Hematopoietic multipotent progenitor cell treated with erythropoietin and hydrocortisone succinate and interleukin-3 and kit ligand, for 6 days (in vitro differentiated cells): ENCODE measurements at regions not wholly inside any gene's neighbourhood (a gene's known extent, or its start where the extent isn't known, plus 50 kb on each side); places are given as distances from the start of the nearest gene placed in this dataset.
"Not testable (repeated sequence)": the region's sequence is repeated elsewhere in the genome, so short reads cannot be mapped to it uniquely, and the experiment has no call there.

ENCODE experiments used
- DNase-seq: peaks from one replicate; pipeline ENCODE4 v3.0.0-alpha.2; 2015

- DNase-seq: no peak
These were observed 134.4 kb downstream of the S1PR1 start for GRCh38 chr1:101371259-101371658.

DNA sequence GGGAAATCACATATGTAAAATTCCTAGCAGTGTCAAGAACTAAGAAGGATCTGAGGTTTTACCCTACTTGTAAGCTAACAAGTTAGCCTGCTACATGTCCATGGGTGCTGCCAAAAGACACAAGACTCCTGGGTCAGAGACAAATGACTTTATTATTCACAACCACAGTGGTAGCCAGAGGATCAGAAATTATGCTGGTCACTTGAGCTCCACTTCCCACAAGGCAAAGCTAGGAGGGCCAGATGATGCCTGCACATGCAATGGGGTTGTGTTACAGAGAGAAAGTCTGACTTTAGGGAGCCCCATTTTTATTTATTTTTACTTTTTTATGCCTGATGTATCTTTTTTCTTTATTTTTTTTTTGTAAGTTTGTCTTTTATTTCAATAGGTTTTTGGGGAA, 136.8 kb downstream of the S1PR1 start:
- no peak for DNase-seq

DNA sequence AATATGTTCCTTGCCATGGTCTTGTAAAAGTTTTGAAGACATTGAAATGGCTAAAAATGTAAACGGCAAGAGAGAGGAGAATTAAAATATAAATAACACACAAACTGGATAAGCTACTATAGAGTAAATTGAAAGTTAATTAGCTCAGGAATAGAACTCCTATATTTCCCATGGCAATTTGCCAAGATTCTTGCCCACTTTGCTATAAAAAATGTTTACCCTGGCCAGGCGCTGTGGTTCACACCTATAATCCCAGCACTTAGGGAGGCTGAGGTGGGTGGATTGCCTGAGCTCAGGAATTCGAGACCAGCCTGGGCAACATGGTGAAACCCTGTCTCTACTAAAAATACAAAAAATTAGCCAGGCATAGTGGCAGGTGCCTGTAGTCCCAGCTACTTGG, 138.6 kb downstream of the S1PR1 start:
- DNase-seq: not testable (repeated sequence)

- DNase-seq: no peak
These were observed 139.6 kb downstream of the S1PR1 start for GRCh38 chr1:101376121-101377083.

DNA sequence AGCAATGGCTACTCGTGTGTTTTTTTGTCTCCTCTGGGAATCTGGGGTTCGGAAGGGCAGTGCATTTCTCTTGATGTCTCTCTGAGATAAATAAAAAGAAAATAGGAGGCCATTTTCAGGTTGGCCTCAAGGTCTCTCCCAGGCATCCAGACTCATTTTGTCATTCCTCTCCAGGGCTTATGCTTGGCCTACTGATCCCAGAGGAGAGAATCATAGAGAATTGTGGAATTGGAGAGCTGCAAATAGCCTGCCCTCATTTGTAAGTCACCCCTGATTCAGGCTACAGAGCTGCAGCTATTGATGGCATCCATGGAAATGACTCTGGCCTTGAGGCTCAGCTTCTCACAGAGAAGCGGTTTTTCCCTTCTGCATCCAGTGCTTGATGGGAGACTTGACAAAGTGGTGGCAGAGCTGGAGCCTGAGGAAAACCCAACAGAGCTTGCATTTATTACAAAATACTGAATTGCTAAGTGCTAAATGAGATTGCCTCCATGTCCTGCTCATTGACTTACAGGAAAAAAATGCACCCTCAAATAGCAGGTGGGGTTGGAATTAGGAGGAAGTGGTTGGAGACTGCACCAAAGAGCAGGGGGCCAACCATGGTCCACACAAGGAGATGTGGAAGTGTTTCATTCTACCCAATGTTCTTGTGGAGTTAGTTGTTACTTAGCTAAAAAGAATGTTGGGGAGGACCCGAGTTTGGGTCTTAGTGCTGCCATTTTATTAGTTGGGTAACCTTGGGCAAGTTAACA, 140.4 kb downstream of the S1PR1 start:
- no peak for DNase-seq

GRCh38 chr1:101379037-101379436, 142.2 kb downstream of the S1PR1 start:
- no peak for DNase-seq

DNA sequence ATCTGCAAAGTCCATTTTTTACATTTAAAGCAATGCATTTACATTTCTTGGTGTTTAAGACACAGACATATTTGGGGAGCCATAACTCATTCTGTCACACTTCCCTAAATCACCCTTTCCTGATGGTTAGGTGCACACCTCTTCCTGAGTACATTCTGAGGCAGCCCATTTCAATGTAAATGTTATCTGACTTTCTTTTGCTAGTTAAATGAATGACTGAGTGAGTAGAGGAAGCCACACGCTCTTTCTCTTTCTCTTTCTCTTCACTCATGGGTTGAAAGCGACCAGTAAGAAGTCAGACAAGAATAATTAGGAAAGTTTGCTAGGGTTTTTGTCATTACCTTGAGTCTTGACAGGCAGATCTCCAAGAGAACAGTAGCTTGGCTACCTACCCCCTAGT, 143.1 kb downstream of the S1PR1 start:
- no peak for DNase-seq

DNA sequence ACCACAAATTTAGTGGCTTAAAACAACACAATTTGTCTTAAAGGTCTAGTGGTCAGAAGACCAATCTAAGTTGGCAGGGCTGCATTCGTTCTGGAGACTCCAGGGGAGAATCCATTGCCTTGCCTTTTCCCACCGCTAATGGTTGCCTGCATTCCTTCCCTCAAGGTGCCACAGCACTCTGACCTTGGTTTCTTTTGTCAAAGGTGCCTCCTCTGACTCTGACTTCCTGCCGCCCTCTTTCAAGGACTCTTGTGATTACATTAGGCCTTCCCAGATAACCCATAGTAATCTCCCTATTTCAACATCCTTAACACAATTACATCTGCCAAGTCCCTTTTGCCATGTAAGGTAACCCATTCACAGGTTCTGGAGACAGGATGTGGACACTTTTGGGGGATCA, 145.3 kb downstream of the S1PR1 start:
- no peak for DNase-seq

DNA sequence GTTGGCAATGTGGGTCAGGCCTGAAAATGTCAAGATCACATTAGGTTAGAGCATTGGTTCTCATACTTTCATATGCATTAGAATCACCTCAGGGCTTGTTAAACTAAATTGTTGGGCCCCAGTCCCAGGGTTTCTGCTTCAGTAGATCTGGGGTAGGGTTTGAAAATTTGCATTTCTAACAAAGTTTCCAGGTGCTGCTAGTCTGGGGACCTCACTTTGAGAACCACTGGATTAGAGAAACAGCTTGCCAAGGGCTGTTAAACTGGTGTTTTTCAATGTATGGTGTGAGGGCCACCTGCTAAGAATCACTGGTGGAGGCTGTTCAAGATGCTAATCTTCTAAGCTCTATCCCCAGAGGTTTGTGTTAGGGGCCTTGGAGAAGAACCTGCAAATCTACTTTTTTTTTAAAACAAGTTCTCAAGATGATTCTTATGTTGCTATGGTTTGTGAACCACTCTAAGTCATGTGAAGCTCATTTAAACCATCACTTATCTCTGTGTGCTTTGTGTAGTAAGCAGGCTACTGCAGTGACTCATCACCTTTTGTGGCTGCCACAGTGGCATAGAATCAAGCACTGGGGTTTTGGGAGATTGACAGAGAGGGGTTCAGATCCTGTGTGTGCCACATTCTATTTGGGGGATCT, 152.2 kb downstream of the S1PR1 start:
- DNase-seq: peak; percentile 64

- DNase-seq: no peak
These were observed 152.7 kb downstream of the S1PR1 start for GRCh38 chr1:101389547-101389929.

- DNase-seq: no peak
These were observed 155.7 kb downstream of the S1PR1 start for GRCh38 chr1:101392552-101392951.

DNA sequence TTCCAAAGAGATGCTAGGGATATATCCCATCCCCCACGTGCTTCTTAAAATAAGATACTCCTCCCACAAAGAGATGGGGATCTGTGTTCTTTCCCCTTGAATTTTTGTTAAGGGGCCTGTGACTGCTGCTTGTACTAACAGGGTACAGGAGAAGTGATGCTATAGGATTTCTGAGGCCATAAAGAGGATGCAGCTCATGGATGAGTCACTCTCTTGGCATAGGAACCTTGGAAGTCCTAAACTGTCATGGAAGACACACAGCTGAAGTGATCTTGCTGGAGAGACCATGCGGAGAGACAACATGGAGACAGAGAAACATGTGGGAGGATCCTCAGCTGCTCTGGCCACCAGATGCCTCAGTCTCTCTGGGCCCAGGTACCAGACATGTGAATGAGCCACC, 157.2 kb downstream of the S1PR1 start:
- no peak for DNase-seq

- no peak for DNase-seq
These were observed 162.4 kb downstream of the S1PR1 start for GRCh38 chr1:101399222-101399621.

GRCh38 chr1:101406271-101406670, 169.5 kb downstream of the S1PR1 start:
- no peak for DNase-seq

GRCh38 chr1:101406681-101407080, 169.9 kb downstream of the S1PR1 start:
- DNase-seq: no peak

- DNase-seq: peak; percentile 23
These were observed 170.8 kb downstream of the S1PR1 start for GRCh38 chr1:101407505-101408211.

- DNase-seq: no peak
These were observed 171.6 kb downstream of the S1PR1 start for GRCh38 chr1:101408212-101409042.

GRCh38 chr1:101409102-101409501, 172.3 kb downstream of the S1PR1 start:
- DNase-seq: no peak

- no peak for DNase-seq
These were observed 173.4 kb downstream of the S1PR1 start for GRCh38 chr1:101410048-101410878.

GRCh38 chr1:101420406-101420805, 183.6 kb downstream of the S1PR1 start:
- DNase-seq: peak; percentile 2

GRCh38 chr1:101428083-101428482, 191.3 kb downstream of the S1PR1 start:
- DNase-seq: not testable (repeated sequence)
